ENCODE measurements at regions not wholly inside any gene's neighbourhood (a gene's known extent, or its start where the extent isn't known, plus 50 kb on each side); places are given as distances from the start of the nearest gene placed in this dataset.
"Not testable (repeated sequence)": the region's sequence is repeated elsewhere in the genome, so short reads cannot be mapped to it uniquely, and the experiment has no call there.

GRCh38 chr12:28776913-28777422, 372.1 kb upstream of the FAR2 start:
- no peak for DNase-seq

- DNase-seq, result no peak
Measured at GRCh38 chr12:28777603-28778365, 371.3 kb upstream of the FAR2 start.

- no peak for DNase-seq
Measured at GRCh38 chr12:28780096-28780495, 369.0 kb upstream of the FAR2 start.

GRCh38 chr12:28780960-28781359, 368.1 kb upstream of the FAR2 start:
- no peak for DNase-seq

- no peak for DNase-seq
Measured at GRCh38 chr12:28781671-28782652, 367.1 kb upstream of the FAR2 start.

GRCh38 chr12:28782812-28783211, 366.3 kb upstream of the FAR2 start:
- DNase-seq, result no peak

- DNase-seq, result no peak
Measured at GRCh38 chr12:28787151-28787550, 361.9 kb upstream of the FAR2 start.

- DNase-seq, result not testable (repeated sequence)
Measured at GRCh38 chr12:28788256-28788655, 360.8 kb upstream of the FAR2 start.

- no peak for DNase-seq
Measured at GRCh38 chr12:28793581-28794151, 355.4 kb upstream of the FAR2 start.

GRCh38 chr12:28794211-28794610, 354.9 kb upstream of the FAR2 start:
- no peak for DNase-seq

GRCh38 chr12:28794786-28795185, 354.3 kb upstream of the FAR2 start:
- no peak for DNase-seq

GRCh38 chr12:28795311-28795710, 353.8 kb upstream of the FAR2 start:
- no peak for DNase-seq

- DNase-seq, result no peak
Measured at GRCh38 chr12:28799348-28799747, 349.7 kb upstream of the FAR2 start.

GRCh38 chr12:28800129-28800528, 348.9 kb upstream of the FAR2 start:
- no peak for DNase-seq

- no peak for DNase-seq
Measured at GRCh38 chr12:28802706-28803438, 346.2 kb upstream of the FAR2 start.

- DNase-seq, result no peak
Measured at GRCh38 chr12:28807535-28807934, 341.5 kb upstream of the FAR2 start.

- DNase-seq, result no peak
Measured at GRCh38 chr12:28811457-28811856, 337.6 kb upstream of the FAR2 start.

GRCh38 chr12:28814246-28814645, 334.8 kb upstream of the FAR2 start:
- no peak for DNase-seq

- DNase-seq, result no peak
Measured at GRCh38 chr12:28817524-28817923, 331.6 kb upstream of the FAR2 start.

GRCh38 chr12:28824193-28824846, 324.8 kb upstream of the FAR2 start:
- DNase-seq, result no peak

GRCh38 chr12:28824849-28825248, 324.2 kb upstream of the FAR2 start:
- DNase-seq, result no peak

- DNase-seq, result no peak
Measured at GRCh38 chr12:28826766-28827165, 322.3 kb upstream of the FAR2 start.

Data from stimulated activated CD4-positive, alpha-beta T cell treated with anti-CD3 and anti-CD28 coated beads, Interleukin-2, amount 100 ng/mL, for 24 hours (primary cell).